HCT116 (cell line): ENCODE measurements at regions not wholly inside any gene's neighbourhood (a gene's known extent, or its start where the extent isn't known, plus 50 kb on each side); places are given as distances from the start of the nearest gene placed in this dataset.

Experiments
- ATAC-seq: fragments of 200-7000 bp; cut with Tn5 transposase; 2 replicates; pipeline ENCODE4 v1.9.1; 2020; ENCODE audit warnings: mild to moderate bottlenecking, moderate library complexity
- BruUV-seq: library from RNA; stranded (reverse); fragments of 400-500 nt; replicated peaks from 2 replicates; lab custom pipeline; 2021; lab: Mats Ljungman, UMichigan
- CTCF ChIA-PET: fragments of 300-600 bp; sonication (Branson Sonifier 250); formaldehyde crosslinking; loops from one replicate; lab custom pipeline; 2021; ENCODE audit warnings: antibody characterized with exemption; lab: Charles Lee
- POLR2A ChIA-PET: fragments of 300-600, 350-600 bp; sonication (Branson Sonifier 250); formaldehyde crosslinking; loops from one replicate; lab custom pipeline; 2021; ENCODE audit warnings: antibody characterized with exemption; lab: Charles Lee
- RAD21 ChIA-PET, 2 experiments: fragments of 300-600 bp; sonication (Branson Sonifier 250); formaldehyde crosslinking; loops; one replicate each; lab custom pipeline; 2023; ENCODE audit warnings: low total read pairs in 2 of 2; ENCODE audit not compliant: uncharacterized antibody in 2 of 2, unreplicated experiment in 2 of 2, low non-redundant PET in 1 of 2; lab: Charles Lee
- DNase-seq: peaks from one replicate; pipeline ENCODE4 v3.0.0-alpha.2; 2010; ENCODE audit warnings: low read depth, low spot score
- H2AFZ ChIP-seq: fragments of 200-600 bp; shearing (Covaris generic), sonication (generic); 2 replicates; pipeline ENCODE4 v1.6.1; 2017; ENCODE audit warnings: low read depth, mixed run types, mixed read lengths, antibody characterized with exemption, low read length; ENCODE audit not compliant: poor library complexity, severe bottlenecking
- H3K27ac ChIP-seq: 2 replicates; pipeline ENCODE4 v1.5.1; 2012; ENCODE audit warnings: low read depth, low read length
- H3K27me3 ChIP-seq: fragments of 200-600 bp; sonication (generic); 2 replicates; pipeline ENCODE4 v1.6.1; 2016; ENCODE audit warnings: mixed run types, low read length, mixed read lengths; ENCODE audit not compliant: insufficient read depth
- H3K36me3 ChIP-seq, 2 experiments: fragments of 200-500 bp in 1 of 2; fragments of 200-600 bp in 1 of 2; sonication (Bioruptor generic) in 1 of 2; sonication (generic) in 1 of 2; 2 replicates each; pipeline versions ENCODE4 v1.5.1 to v1.6.1; 2014 to 2016; ENCODE audit warnings: low read length in 2 of 2, inconsistent platforms in 1 of 2, mixed read lengths in 1 of 2, mixed run types in 1 of 2; ENCODE audit not compliant: insufficient read depth in 2 of 2, control insufficient read depth in 1 of 2
- H3K4me1 ChIP-seq, 2 experiments: fragments of 200-600 bp in 1 of 2; sonication (generic) in 1 of 2; 2 replicates each; pipeline versions ENCODE4 v1.5.1 to v1.6.1; 2012 to 2017; ENCODE audit warnings: low read length in 2 of 2, inconsistent platforms in 1 of 2, mild to moderate bottlenecking in 1 of 2, mixed read lengths in 1 of 2, mixed run types in 1 of 2, moderate library complexity in 1 of 2; ENCODE audit not compliant: insufficient read depth in 2 of 2, control insufficient read depth in 1 of 2
- H3K4me2 ChIP-seq: fragments of 200-600 bp; sonication (generic); 2 replicates; pipeline ENCODE4 v1.6.1; 2017; ENCODE audit warnings: mixed run types, low read length, mixed read lengths
- H3K4me3 ChIP-seq, 2 experiments: fragments of 200-600 bp in 1 of 2; sonication (generic) in 1 of 2; replicated peaks in 1 of 2; 2 replicates each; pipeline ENCODE4 v1.5.1; 2011 to 2016; ENCODE audit warnings: low read length in 2 of 2, control low read depth in 1 of 2, low read depth in 1 of 2, mild to moderate bottlenecking in 1 of 2, mixed read lengths in 1 of 2, mixed run types in 1 of 2
- H3K79me2 ChIP-seq: fragments of 200-600 bp; sonication (generic); 2 replicates; pipeline ENCODE4 v1.6.1; 2017; ENCODE audit warnings: mild to moderate bottlenecking, mixed run types, low read length, moderate library complexity, mixed read lengths; ENCODE audit not compliant: insufficient read depth
- H3K9ac ChIP-seq: fragments of 200-600 bp; sonication (generic); 2 replicates; pipeline ENCODE4 v1.6.1; 2016; ENCODE audit warnings: low read length, mixed read lengths
- H3K9me2 ChIP-seq: fragments of 200-600 bp; sonication (generic), shearing (Covaris generic); 2 replicates; pipeline ENCODE4 v1.6.1; 2017; ENCODE audit warnings: mixed run types, mild to moderate bottlenecking, moderate library complexity; ENCODE audit not compliant: insufficient read depth
- H3K9me3 ChIP-seq, 2 experiments: fragments of 200-500 bp in 1 of 2; fragments of 200-600 bp in 1 of 2; sonication (Bioruptor generic) in 1 of 2; sonication (generic) in 1 of 2; 2 replicates each; pipeline ENCODE4 v1.6.1; 2014 to 2017; ENCODE audit warnings: low read length in 2 of 2, mixed read lengths in 2 of 2, inconsistent platforms in 1 of 2, low read depth in 1 of 2, mild to moderate bottlenecking in 1 of 2, mixed run types in 1 of 2, moderate library complexity in 1 of 2; ENCODE audit not compliant: control insufficient read depth in 1 of 2, insufficient read depth in 1 of 2
- H4K20me1 ChIP-seq: fragments of 200-600 bp; sonication (generic), shearing (Covaris generic); 2 replicates; pipeline ENCODE4 v1.6.1; 2017; ENCODE audit warnings: mixed run types, mild to moderate bottlenecking, moderate library complexity; ENCODE audit not compliant: insufficient read depth
- ATF3 ChIP-seq: IDR thresholded peaks from 2 replicates; pipeline ENCODE4 v1.6.1; 2012
- CEBPB ChIP-seq: IDR thresholded peaks from 2 replicates; pipeline ENCODE4 v1.6.1; 2012; ENCODE audit warnings: low read depth
- EGR1 ChIP-seq: IDR thresholded peaks from 2 replicates; pipeline ENCODE4 v1.6.1; 2012; ENCODE audit warnings: low read depth
- ELF1 ChIP-seq: IDR thresholded peaks from 2 replicates; pipeline ENCODE4 v1.6.1; 2012; ENCODE audit warnings: low read depth, borderline replicate concordance
- EZH2 ChIP-seq: fragments of 200-600 bp; sonication (generic); IDR thresholded peaks from 2 replicates; pipeline ENCODE4 v1.6.1; 2017; ENCODE audit warnings: antibody characterized with exemption, mixed run types
- FOSL1 ChIP-seq: IDR thresholded peaks from 2 replicates; pipeline ENCODE4 v1.6.1; 2012; ENCODE audit warnings: low read depth
- JUND ChIP-seq: IDR thresholded peaks from 2 replicates; pipeline ENCODE4 v1.6.1; 2012
- POLR2A ChIP-seq: IDR thresholded peaks from 2 replicates; pipeline ENCODE4 v1.7.0; 2011; ENCODE audit warnings: borderline replicate concordance; ENCODE audit not compliant: insufficient read depth, insufficient read length; ENCODE audit errors: extremely low read depth
- REST ChIP-seq: IDR thresholded peaks from 2 replicates; pipeline ENCODE4 v1.6.1; 2012; ENCODE audit warnings: low read depth
- SIN3A ChIP-seq: IDR thresholded peaks from 2 replicates; pipeline ENCODE4 v1.6.1; 2012; ENCODE audit warnings: low read depth
- TCF7L2 ChIP-seq: IDR thresholded peaks from 2 replicates; pipeline ENCODE4 v1.7.0; 2011; ENCODE audit warnings: borderline replicate concordance, inconsistent platforms; ENCODE audit not compliant: insufficient read depth, insufficient read length; ENCODE audit errors: extremely low read depth
- YY1 ChIP-seq: IDR thresholded peaks from 2 replicates; pipeline ENCODE4 v1.6.1; 2011; ENCODE audit warnings: low read length, low read depth, moderate library complexity, mild to moderate bottlenecking; ENCODE audit not compliant: insufficient replicate concordance; ENCODE audit errors: extremely low read depth
- ZFX ChIP-seq: fragments of 450-650 bp; IDR thresholded peaks from 2 replicates; pipeline ENCODE4 v1.6.1; 2017
- ZNF274 ChIP-seq: fragments of 200-500 bp; sonication (Bioruptor generic); IDR thresholded peaks from 2 replicates; pipeline ENCODE4 v1.6.1; 2014; ENCODE audit warnings: mild to moderate bottlenecking, low read depth, low read length, inconsistent platforms
- intact Hi-C: fragments of 100-400 bp; cut with micrococcal nuclease; formaldehyde crosslinking; loops from 2 replicates; pipeline ENCODE4 v1.10.0; 2022
- TF ChIP-seq, protein P1 (sequence below): IDR thresholded peaks from 2 replicates; pipeline ENCODE4 v1.6.1; 2012
- TF ChIP-seq, protein P2 (sequence below): IDR thresholded peaks from 2 replicates; pipeline ENCODE4 v1.6.1; 2011; ENCODE audit warnings: mild to moderate bottlenecking, low read length, moderate library complexity; ENCODE audit not compliant: insufficient replicate concordance; ENCODE audit errors: extremely low read depth

DNA sequence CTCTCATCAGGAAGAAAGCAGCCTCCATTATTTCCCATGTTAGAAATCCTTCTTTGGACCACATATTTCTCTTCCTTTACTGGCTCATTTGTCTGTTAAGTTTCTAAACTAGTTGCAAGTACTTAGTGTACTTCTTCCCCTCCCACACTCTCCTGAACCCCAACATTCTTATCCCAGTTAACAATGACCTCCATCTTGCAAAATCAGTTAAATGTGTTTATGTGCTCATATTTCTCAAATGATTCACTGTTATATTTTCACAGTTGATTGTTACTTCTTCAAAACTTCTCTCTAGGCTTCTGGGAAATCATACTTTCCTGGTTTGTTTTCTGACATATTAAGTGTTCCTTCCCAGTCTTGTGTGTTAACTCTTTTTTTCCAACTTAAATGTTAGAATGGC, 856.9 kb downstream of the EPHA3 start:
- ChIA-PET POLR2A (no interaction called here), RAD21 (no interaction called here), CTCF (no interaction called here)
- TF ChIP-seq EZH2 (no peak), ELF1 (no peak), YY1 (no peak), JUND (no peak), POLR2A (no peak), ZNF274 (no peak), TCF7L2 (no peak), ZFX (no peak), REST (no peak), FOSL1 (no peak), EGR1 (no peak), SIN3A (no peak), CEBPB (no peak), ATF3 (no peak)
- TF ChIP-seq, protein P1, sequence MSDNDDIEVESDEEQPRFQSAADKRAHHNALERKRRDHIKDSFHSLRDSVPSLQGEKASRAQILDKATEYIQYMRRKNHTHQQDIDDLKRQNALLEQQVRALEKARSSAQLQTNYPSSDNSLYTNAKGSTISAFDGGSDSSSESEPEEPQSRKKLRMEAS = no peak
- TF ChIP-seq, protein P2, sequence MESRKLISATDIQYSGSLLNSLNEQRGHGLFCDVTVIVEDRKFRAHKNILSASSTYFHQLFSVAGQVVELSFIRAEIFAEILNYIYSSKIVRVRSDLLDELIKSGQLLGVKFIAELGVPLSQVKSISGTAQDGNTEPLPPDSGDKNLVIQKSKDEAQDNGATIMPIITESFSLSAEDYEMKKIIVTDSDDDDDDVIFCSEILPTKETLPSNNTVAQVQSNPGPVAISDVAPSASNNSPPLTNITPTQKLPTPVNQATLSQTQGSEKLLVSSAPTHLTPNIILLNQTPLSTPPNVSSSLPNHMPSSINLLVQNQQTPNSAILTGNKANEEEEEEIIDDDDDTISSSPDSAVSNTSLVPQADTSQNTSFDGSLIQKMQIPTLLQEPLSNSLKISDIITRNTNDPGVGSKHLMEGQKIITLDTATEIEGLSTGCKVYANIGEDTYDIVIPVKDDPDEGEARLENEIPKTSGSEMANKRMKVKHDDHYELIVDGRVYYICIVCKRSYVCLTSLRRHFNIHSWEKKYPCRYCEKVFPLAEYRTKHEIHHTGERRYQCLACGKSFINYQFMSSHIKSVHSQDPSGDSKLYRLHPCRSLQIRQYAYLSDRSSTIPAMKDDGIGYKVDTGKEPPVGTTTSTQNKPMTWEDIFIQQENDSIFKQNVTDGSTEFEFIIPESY = no peak
- Histone ChIP-seq H3K36me3 (no peaks in the 10 kb centered on the region), H3K9ac (no peak overlapping the region), H3K4me1 (no peaks in the 10 kb centered on the region), H3K9me2 (no peaks in the 10 kb centered on the region), H3K4me2 (no peak overlapping the region), H3K27ac (no peak overlapping the region), H3K4me3 (no peak overlapping the region), H3K9me3 (peaks cover 5 to 13% of the 10 kb centered on the region in 2 experiments; a peak in 2 of 4 replicates), H2AFZ (no peak overlapping the region), H4K20me1 (no peaks in the 10 kb centered on the region), H3K79me2 (no peaks in the 10 kb centered on the region), H3K27me3 (no peaks in the 10 kb centered on the region)
- intact Hi-C loops = no loop called here
- no TSS peak for BruUV-seq
- no peak for DNase-seq
- no peak for ATAC-seq
